ENCODE measurements at regions not wholly inside any gene's neighbourhood (a gene's known extent, or its start where the extent isn't known, plus 50 kb on each side); places are given as distances from the start of the nearest gene placed in this dataset.

DNA sequence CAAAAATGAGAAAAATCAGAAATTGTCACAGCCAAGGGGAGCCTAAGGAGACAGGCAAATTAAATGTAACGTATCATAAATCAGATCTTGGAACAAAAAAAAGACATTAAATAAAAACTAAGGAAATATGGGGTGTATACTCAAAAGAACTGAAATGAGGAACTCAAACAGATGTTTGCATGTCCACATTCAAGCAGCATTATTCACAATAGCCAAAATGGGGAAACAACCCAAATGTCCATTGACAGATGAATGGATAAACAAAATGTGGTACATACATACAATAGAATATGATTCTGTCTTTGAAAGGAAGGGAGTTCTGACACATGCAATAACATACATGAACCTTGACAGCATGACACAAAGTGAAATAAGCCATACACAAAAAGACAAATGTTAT lies 155.8 kb upstream of the KLF7 start:
- no peak overlapping the region for H4K5ac ChIP-seq (ENCODE audit: low read depth, low read length)
- no peak overlapping the region for H3K18ac ChIP-seq (ENCODE audit: low read depth, low read length)
- H3K9ac ChIP-seq (ENCODE audit: low read depth, low read length) = no peak overlapping the region
- H4K20me1 ChIP-seq (ENCODE audit: insufficient read depth, low read length) = no peaks in the 10 kb centered on the region
- H2BK15ac ChIP-seq (ENCODE audit: low read depth, low read length) = no peak overlapping the region
- ATAC-seq (ENCODE audit: low read depth) (no peak), DNase-seq (no peak)
- CTCF ChIA-PET = no interaction called here
- H3K79me1 ChIP-seq (ENCODE audit: low read depth in 1 of 2, low read length in 2 of 2) = no peaks in the 10 kb centered on the region
- H2AK5ac ChIP-seq (ENCODE audit: low read depth, low read length) = no peak overlapping the region
- H4K91ac ChIP-seq (ENCODE audit: insufficient read depth, low read depth, low read length) = no peak overlapping the region
- no CpG with 5 or more reads among the region's 1 CpG for WGBS, 2 experiments (ENCODE audit: extremely low coverage in 2 of 2, insufficient read length in 1 of 2)
- no peak for TF ChIP-seq NFE2L2 (IDR thresholded peaks at IDR 0.05; ENCODE audit: low read depth, low read length)
- TF ChIP-seq MAFK (IDR thresholded peaks at IDR 0.05; ENCODE audit: low read depth, low read length) = no peak
- TF ChIP-seq, protein P1, sequence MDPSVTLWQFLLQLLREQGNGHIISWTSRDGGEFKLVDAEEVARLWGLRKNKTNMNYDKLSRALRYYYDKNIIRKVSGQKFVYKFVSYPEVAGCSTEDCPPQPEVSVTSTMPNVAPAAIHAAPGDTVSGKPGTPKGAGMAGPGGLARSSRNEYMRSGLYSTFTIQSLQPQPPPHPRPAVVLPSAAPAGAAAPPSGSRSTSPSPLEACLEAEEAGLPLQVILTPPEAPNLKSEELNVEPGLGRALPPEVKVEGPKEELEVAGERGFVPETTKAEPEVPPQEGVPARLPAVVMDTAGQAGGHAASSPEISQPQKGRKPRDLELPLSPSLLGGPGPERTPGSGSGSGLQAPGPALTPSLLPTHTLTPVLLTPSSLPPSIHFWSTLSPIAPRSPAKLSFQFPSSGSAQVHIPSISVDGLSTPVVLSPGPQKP (IDR thresholded peaks at IDR 0.05; ENCODE audit: borderline replicate concordance, low read depth, low read length) = no peak
- no peak for TF ChIP-seq RAD21 (IDR thresholded peaks at IDR 0.05; ENCODE audit: low read length)
- no peak for TF ChIP-seq RFX5 (IDR thresholded peaks at IDR 0.05; ENCODE audit: low read depth, low read length)
- no peak for TF ChIP-seq MXI1 (IDR thresholded peaks at IDR 0.05; ENCODE audit: borderline replicate concordance, low read depth, low read length)
- no peak for TF ChIP-seq CEBPB (IDR thresholded peaks at IDR 0.05; ENCODE audit: low read depth, low read length)
- TF ChIP-seq BHLHE40 (IDR thresholded peaks at IDR 0.05; ENCODE audit: low read depth, low read length) = no peak
- TF ChIP-seq POLR2A (IDR thresholded peaks at IDR 0.05; ENCODE audit: low read depth, low read length) = no peak
- TF ChIP-seq, protein P2, sequence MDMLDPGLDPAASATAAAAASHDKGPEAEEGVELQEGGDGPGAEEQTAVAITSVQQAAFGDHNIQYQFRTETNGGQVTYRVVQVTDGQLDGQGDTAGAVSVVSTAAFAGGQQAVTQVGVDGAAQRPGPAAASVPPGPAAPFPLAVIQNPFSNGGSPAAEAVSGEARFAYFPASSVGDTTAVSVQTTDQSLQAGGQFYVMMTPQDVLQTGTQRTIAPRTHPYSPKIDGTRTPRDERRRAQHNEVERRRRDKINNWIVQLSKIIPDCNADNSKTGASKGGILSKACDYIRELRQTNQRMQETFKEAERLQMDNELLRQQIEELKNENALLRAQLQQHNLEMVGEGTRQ (IDR thresholded peaks at IDR 0.05; ENCODE audit: low read depth, low read length) = no peak
- no peak for TF ChIP-seq RCOR1 (IDR thresholded peaks at IDR 0.05; ENCODE audit: insufficient replicate concordance, low read length)
- H2AK9ac ChIP-seq (replicated peaks; ENCODE audit: low read depth, low read length, poor library complexity) = no peak overlapping the region
- H2AFZ ChIP-seq (replicated peaks; ENCODE audit: low read length, poor library complexity) = no peak overlapping the region
- no peak overlapping the region for H2BK5ac ChIP-seq (ENCODE audit: low read depth, low read length, poor library complexity, severe bottlenecking)
- intact Hi-C loops (cut with micrococcal nuclease) (no loop called here), dilution Hi-C loops (cut with HindIII; ENCODE audit: low sequenced_read_pairs, unreplicated experiment) (no loop called here), in situ Hi-C loops (cut with MboI; ENCODE audit: low sequenced_read_pairs) (no loop called here)
- no peak overlapping the region for H3K4me2 ChIP-seq (ENCODE audit: low read depth, low read length)
- H2BK120ac ChIP-seq (ENCODE audit: low read depth, low read length) = no peak overlapping the region
- H2BK20ac ChIP-seq (ENCODE audit: low read depth, low read length) = no peak overlapping the region
- H3K23ac ChIP-seq (ENCODE audit: low read depth, low read length) = no peak overlapping the region
- BruUV-seq (replicated peaks) = no TSS peak
- no peaks in the 10 kb centered on the region for H3K27me3 ChIP-seq (ENCODE audit: control insufficient read depth, insufficient read depth, low read length)
- no peak overlapping the region for H4K8ac ChIP-seq (ENCODE audit: low read depth in 2 of 2, low read length in 2 of 2)
- no peaks in the 10 kb centered on the region for H3K36me3 ChIP-seq (ENCODE audit: control insufficient read depth, insufficient read depth, low read length)
- POLR2A ChIA-PET (ENCODE audit: unreplicated experiment) = no interaction called here
- no peak overlapping the region for H3K14ac ChIP-seq (replicated peaks; ENCODE audit: low read depth, low read length)
- no peaks in the 10 kb centered on the region for H3K9me3 ChIP-seq (ENCODE audit: control insufficient read depth, insufficient read depth, low read length)
- no peak overlapping the region for H3K27ac ChIP-seq (ENCODE audit: insufficient read depth, low read length)
- no peak overlapping the region for H3K4ac ChIP-seq (ENCODE audit: low read depth, low read length)
- H3K9me1 ChIP-seq (ENCODE audit: insufficient read depth, low read length) = no peaks in the 10 kb centered on the region
- no peak overlapping the region for H3K4me3 ChIP-seq (ENCODE audit: insufficient read depth, low read depth, low read length)
- H3K56ac ChIP-seq (ENCODE audit: extremely low read depth, insufficient read depth, low read length) = no peak overlapping the region
- H3K4me1 ChIP-seq (ENCODE audit: control insufficient read depth, insufficient read depth, low read length) = peaks cover 4% of the 10 kb centered on the region; the same call in 1 of the 2 replicates

All from IMR-90 (cell line).